Liver (tissue), 8 donors: ENCODE measurements at regions not wholly inside any gene's neighbourhood (a gene's known extent, or its start where the extent isn't known, plus 50 kb on each side); places are given as distances from the start of the nearest gene placed in this dataset.

Source experiments
- DNase-seq: peaks from one replicate; pipeline ENCODE4 v3.0.0-alpha.2; 2017; ENCODE audit warnings: low spot score
- H3K27ac ChIP-seq, 2 donors: one replicate each; pipeline ENCODE4 v1.7.0; 2013; ENCODE audit warnings: inconsistent platforms in 2 of 2, low read length in 2 of 2, control low read depth in 1 of 2, low read depth in 1 of 2, mild to moderate bottlenecking in 1 of 2
- H3K27me3 ChIP-seq, 4 donors: one replicate each; pipeline versions ENCODE4 v1.6.1 to v1.7.0; 2013; ENCODE audit warnings: low read length in 3 of 4, inconsistent platforms in 1 of 4, mild to moderate bottlenecking in 1 of 4, moderate library complexity in 1 of 4; ENCODE audit not compliant: control insufficient read depth in 4 of 4, insufficient read depth in 4 of 4
- H3K36me3 ChIP-seq, 4 donors: one replicate each; pipeline versions ENCODE4 v1.6.1 to v1.7.0; 2013; ENCODE audit warnings: low read length in 3 of 4, mild to moderate bottlenecking in 3 of 4, low read depth in 1 of 4, moderate library complexity in 1 of 4; ENCODE audit not compliant: control insufficient read depth in 4 of 4, insufficient read depth in 3 of 4
- H3K4me1 ChIP-seq, 4 donors: one replicate each; pipeline versions ENCODE4 v1.6.1 to v1.7.0; 2013; ENCODE audit warnings: low read length in 3 of 4, mild to moderate bottlenecking in 3 of 4, moderate library complexity in 1 of 4; ENCODE audit not compliant: control insufficient read depth in 4 of 4, insufficient read depth in 4 of 4
- H3K4me3 ChIP-seq, 3 donors: one replicate each; pipeline versions ENCODE4 v1.6.1 to v1.7.0; 2013; ENCODE audit warnings: low read length in 3 of 3, control low read depth in 1 of 3, low read depth in 1 of 3, mild to moderate bottlenecking in 1 of 3
- H3K9ac ChIP-seq, 2 donors: one replicate each; pipeline ENCODE4 v1.7.0; 2013; ENCODE audit warnings: low read length in 2 of 2, mild to moderate bottlenecking in 2 of 2, moderate library complexity in 2 of 2, control low read depth in 1 of 2, low read depth in 1 of 2
- H3K9me3 ChIP-seq, 4 donors: one replicate each; pipeline versions ENCODE4 v1.6.1 to v1.7.0; 2013; ENCODE audit warnings: low read length in 3 of 4; ENCODE audit not compliant: control insufficient read depth in 4 of 4
- ATF3 ChIP-seq: IDR thresholded peaks from 2 replicates; pipeline ENCODE4 v1.6.1; 2016; ENCODE audit warnings: antibody characterized with exemption
- CTCF ChIP-seq: fragments of 150-350 bp; IDR thresholded peaks from 2 replicates; pipeline ENCODE4 v1.5.1; 2017; ENCODE audit warnings: improper control_type of control experiment, low read depth, low read length; ENCODE audit not compliant: missing input control
- EGR1 ChIP-seq, 2 donors: IDR thresholded peaks; 2 replicates each; pipeline ENCODE4 v1.6.1; 2016 to 2018; ENCODE audit warnings: antibody characterized with exemption in 2 of 2, low read depth in 2 of 2
- FOXA1 ChIP-seq: IDR thresholded peaks from 2 replicates; pipeline ENCODE4 v1.6.1; 2016; ENCODE audit warnings: antibody characterized with exemption
- FOXA2 ChIP-seq: IDR thresholded peaks from 2 replicates; pipeline ENCODE4 v1.6.1; 2016; ENCODE audit warnings: antibody characterized with exemption
- GABPA ChIP-seq, 2 donors: IDR thresholded peaks in 1 of 2; conservative IDR thresholded peaks in 1 of 2; 2 replicates each; pipeline ENCODE4 v1.6.1; 2016; ENCODE audit warnings: antibody characterized with exemption in 2 of 2, mild to moderate bottlenecking in 1 of 2, moderate library complexity in 1 of 2
- HNF4A ChIP-seq, 2 donors: conservative IDR thresholded peaks; 2 replicates each; pipeline ENCODE4 v1.6.1; 2016; ENCODE audit warnings: antibody characterized with exemption in 2 of 2, mild to moderate bottlenecking in 2 of 2
- HNF4G ChIP-seq: IDR thresholded peaks from 2 replicates; pipeline ENCODE4 v1.6.1; 2016; ENCODE audit warnings: antibody characterized with exemption
- JUND ChIP-seq, 2 donors: IDR thresholded peaks; 2 replicates each; pipeline ENCODE4 v1.6.1; 2016; ENCODE audit warnings: antibody characterized with exemption in 2 of 2
- MAX ChIP-seq: IDR thresholded peaks from 2 replicates; pipeline ENCODE4 v1.6.1; 2016; ENCODE audit warnings: antibody characterized with exemption
- NR2F2 ChIP-seq: IDR thresholded peaks from 2 replicates; pipeline ENCODE4 v1.6.1; 2016; ENCODE audit warnings: antibody characterized with exemption
- RAD21 ChIP-seq, 2 donors: IDR thresholded peaks; 2 replicates each; pipeline ENCODE4 v1.6.1; 2016; ENCODE audit warnings: antibody characterized with exemption in 2 of 2, mild to moderate bottlenecking in 2 of 2
- REST ChIP-seq: IDR thresholded peaks from 2 replicates; pipeline ENCODE4 v1.6.1; 2016; ENCODE audit warnings: antibody characterized with exemption, mild to moderate bottlenecking
- RXRA ChIP-seq, 2 donors: IDR thresholded peaks; 2 replicates each; pipeline ENCODE4 v1.6.1; 2017 to 2018; ENCODE audit warnings: antibody characterized with exemption in 2 of 2, mild to moderate bottlenecking in 1 of 2
- SP1 ChIP-seq: IDR thresholded peaks from 2 replicates; pipeline ENCODE4 v1.6.1; 2018; ENCODE audit warnings: antibody characterized with exemption, mild to moderate bottlenecking
- TAF1 ChIP-seq: conservative IDR thresholded peaks from 2 replicates; pipeline ENCODE4 v1.6.1; 2016; ENCODE audit warnings: antibody characterized with exemption, mild to moderate bottlenecking
- YY1 ChIP-seq: IDR thresholded peaks from 2 replicates; pipeline ENCODE4 v1.6.1; 2016; ENCODE audit warnings: antibody characterized with exemption, mild to moderate bottlenecking
- ZBTB33 ChIP-seq: IDR thresholded peaks from 2 replicates; pipeline ENCODE4 v1.6.1; 2016; ENCODE audit warnings: antibody characterized with exemption
- WGBS: extraction: QIAGEN DNeasy Blood & Tissue Kit; methylation state at CpG from one replicate; pipeline ENCODE4 v1.1.7; 2013; 5-methylcytosine and 5-hydroxymethylcytosine counted together
- donor health status: healthy.
- donor health status: healthy.
- donor health status: healthy.
- donor health status: healthy.
- donor health status: healthy.

- Histone ChIP-seq H3K4me3 (no peak overlapping the region), H3K9me3 (no peaks in the 10 kb centered on the region), H3K27ac (no peak overlapping the region), H3K9ac (no peak overlapping the region), H3K4me1 (no peaks in the 10 kb centered on the region), H3K27me3 (peaks cover 0 to 5% (median 4%) of the 10 kb centered on the region in 4 donors), H3K36me3 (no peaks in the 10 kb centered on the region)
- no peak for TF ChIP-seq NR2F2
- TF ChIP-seq SP1: no peak
- no peak for TF ChIP-seq RXRA (IDR thresholded peaks at IDR 0.05)
- TF ChIP-seq HNF4G: no peak
- no peak for TF ChIP-seq TAF1
- no peak for TF ChIP-seq FOXA1
- no peak for TF ChIP-seq MAX
- TF ChIP-seq ATF3: no peak
- no peak for TF ChIP-seq FOXA2
- TF ChIP-seq EGR1 (IDR thresholded peaks at IDR 0.05; ENCODE audit: low read depth in 2 of 2): no peak
- no peak for TF ChIP-seq YY1
- TF ChIP-seq GABPA (IDR thresholded peaks at IDR 0.05 in 1 of 2, conservative IDR thresholded peaks at IDR 0.05 in 1 of 2): no peak
- TF ChIP-seq RAD21 (IDR thresholded peaks at IDR 0.05): no peak
- TF ChIP-seq CTCF: no peak
- TF ChIP-seq HNF4A (conservative IDR thresholded peaks at IDR 0.05): no peak
- no peak for TF ChIP-seq REST
- TF ChIP-seq ZBTB33: no peak
- TF ChIP-seq JUND (IDR thresholded peaks at IDR 0.05): no peak
- 92% methylated on average over 4 of the region's 4 CpGs for WGBS
- DNase-seq: no peak
Measured at GRCh38 chr19:30711826-30712225, 339.6 kb downstream of the ZNF536 start.

- WGBS: 47% methylated on average over 17 of the region's 17 CpGs
- H3K9me3 ChIP-seq: no peaks in the 10 kb centered on the region
- no peak overlapping the region for H3K9ac ChIP-seq
- no peaks in the 10 kb centered on the region for H3K4me1 ChIP-seq
- no peak overlapping the region for H3K27ac ChIP-seq
- H3K4me3 ChIP-seq: no peak overlapping the region
- H3K27me3 ChIP-seq: peaks cover 0 to 5% (median 4%) of the 10 kb centered on the region in 4 donors
- no peak for DNase-seq
- H3K36me3 ChIP-seq: no peaks in the 10 kb centered on the region
- TF ChIP-seq CTCF (no peak), HNF4A (conservative IDR thresholded peaks at IDR 0.05) (no peak), ZBTB33 (no peak), YY1 (no peak), HNF4G (no peak), RAD21 (IDR thresholded peaks at IDR 0.05) (no peak)
Measured at GRCh38 chr19:30711296-30711695, 339.1 kb downstream of the ZNF536 start.
